Fibroblast of upper back skin (primary cell): ENCODE measurements at regions not wholly inside any gene's neighbourhood (a gene's known extent, or its start where the extent isn't known, plus 50 kb on each side); places are given as distances from the start of the nearest gene placed in this dataset.
"Not testable (repeated sequence)": the region's sequence is repeated elsewhere in the genome, so short reads cannot be mapped to it uniquely, and the experiment has no call there.

ENCODE experiments used
- DNase-seq: peaks from one replicate; pipeline ENCODE4 v3.0.0-alpha.2; 2013

DNA sequence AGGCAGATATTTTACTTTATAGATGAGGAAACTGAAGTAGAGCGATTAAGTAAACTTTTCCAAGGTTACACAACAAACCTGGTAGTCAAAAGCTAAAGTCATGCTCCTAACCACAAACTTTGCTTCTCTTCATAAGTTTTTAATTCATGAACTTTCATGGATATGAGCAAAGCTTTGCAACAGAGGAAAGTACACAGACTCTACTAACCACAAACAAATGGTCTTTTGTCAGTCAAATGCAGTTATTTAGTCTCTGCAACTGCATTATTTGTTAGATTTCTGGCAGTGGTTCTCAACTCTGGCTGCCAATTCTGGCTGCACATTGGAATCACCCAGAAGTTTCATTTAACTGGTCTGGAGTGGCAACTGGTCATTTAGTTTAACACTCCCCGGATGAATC is 140.6 kb upstream of the TMEM168 start:
- peak; percentile 73 for DNase-seq

DNA sequence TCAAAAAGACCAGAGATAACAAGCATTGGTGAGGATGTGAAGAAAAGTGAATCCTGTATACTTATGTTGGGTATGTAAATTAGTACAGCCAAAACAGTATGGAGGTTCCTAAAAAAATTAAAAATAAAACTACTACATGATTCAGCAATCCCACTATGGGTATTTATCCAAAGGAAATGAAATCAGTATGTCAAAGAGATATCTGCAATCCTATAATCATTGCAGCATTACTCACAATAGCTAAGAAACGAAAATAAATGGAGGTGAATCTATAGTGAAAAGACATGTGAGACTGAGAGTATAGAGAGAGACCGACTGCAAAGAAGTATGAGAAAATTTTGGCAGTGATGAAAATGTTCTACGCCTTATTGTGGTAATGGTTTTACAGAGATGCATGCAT is 139.2 kb upstream of the TMEM168 start:
- DNase-seq: peak; percentile 54

DNA sequence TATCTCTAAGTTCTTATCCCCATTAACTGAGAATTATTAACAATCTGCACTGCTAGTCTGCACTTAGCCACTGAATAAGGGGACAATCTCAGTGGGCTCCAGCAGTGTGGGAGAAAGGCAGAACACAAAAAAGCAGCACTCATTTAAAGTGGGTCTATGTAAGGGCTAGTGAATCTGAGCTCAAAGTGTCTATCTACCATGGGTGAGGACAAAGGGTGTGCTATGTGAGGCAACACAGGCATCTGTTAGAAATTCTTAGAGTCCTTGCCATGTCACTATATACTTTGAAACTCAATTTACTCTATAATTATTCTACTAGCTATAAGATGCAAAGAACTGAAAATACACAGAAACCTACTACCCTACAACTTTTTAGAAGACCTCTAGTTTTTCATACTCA is 135.8 kb upstream of the TMEM168 start:
- DNase-seq: no peak

DNA sequence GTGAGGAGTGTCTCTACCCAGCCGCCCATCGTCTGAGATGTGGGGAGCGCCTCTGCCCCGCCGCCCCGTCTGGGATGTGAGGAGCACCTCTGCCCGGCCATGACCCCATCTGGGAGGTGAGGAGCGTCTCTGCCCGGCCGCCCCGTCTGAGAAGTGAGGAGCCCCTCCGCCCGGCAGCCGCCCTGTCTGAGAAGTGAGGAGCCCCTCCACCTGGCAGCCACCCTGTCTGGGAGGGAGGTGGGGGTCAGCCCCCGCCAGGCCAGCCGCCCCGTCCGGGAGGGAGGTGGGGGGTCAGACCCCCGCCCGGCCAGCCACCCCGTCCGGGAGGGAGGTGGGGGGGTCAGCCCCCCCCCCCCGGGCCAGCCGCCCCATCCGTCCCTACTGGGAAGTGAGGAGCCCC is 132.4 kb upstream of the TMEM168 start:
- not testable (repeated sequence) for DNase-seq

DNA sequence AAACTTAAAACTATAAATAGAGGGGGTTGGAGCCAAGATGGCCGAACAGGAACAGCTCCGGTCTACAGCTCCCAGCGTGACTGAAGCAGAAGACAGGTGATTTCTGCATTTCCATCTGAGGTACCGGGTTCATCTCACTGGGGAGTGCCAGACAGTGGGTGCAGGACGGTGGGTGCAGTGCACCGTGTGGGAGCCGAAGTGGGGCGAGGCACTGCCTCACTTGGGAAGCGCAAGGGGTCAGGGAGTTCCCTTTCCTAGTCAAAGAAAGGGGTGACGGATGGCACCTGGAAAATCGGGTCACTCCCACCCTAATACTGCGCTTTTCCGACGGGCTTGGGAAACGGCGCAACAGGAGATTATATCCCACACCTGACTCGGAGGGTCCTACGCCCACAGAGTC is 126.2 kb upstream of the TMEM168 start:
- DNase-seq: not testable (repeated sequence)

DNA sequence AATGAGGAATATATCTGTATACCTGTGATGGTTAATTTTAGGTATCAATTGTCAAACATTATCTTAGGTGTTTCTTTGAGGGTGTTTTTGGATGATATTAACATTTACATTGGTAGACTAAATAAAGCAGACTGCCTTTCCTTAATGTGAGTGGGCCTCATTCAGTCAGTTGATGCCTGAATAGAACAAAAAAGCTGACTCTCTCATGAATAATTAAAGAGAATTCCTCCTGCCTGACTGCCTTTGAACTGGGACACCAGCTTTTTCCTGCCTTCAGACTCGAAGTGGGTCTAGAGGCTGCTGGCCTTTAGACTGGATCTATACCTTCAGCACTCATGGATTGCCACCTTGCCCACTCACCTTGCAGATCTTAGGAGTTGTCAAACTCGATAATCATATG is 117.9 kb upstream of the TMEM168 start:
- DNase-seq: no peak

DNA sequence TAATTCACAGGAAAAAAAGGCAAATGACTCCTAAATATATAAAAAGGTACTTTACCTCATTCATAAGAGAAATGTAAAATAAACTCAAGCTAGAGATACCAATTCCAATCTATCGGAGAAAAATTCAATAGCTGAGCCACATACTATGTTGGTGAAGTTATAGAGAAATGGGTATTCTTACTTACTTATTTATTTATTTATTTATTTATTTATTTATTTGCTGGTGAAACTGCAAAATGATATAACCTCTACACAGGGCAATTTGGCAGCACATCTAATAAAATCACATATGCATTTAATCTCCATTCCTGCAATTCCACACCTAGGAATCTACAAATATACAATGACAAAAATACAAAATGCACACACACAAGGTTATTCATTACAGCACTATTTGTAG is 117.5 kb upstream of the TMEM168 start:
- no peak for DNase-seq

DNA sequence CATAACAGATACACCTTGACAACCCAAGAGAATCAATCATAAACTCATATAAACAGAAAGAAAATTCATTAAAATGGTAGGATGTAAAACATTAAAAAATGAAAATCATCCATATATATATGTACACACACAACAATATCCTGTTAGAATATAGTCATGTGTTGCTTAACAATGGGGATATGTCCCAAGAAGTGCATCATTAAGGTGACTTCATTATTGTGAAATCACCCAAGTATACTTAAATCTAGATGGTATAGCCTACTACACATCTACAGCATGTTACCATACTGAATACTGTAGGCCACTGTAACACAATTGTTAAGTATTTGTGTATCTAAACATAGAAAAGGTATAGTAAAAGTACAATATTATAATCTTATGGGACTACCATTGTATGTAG is 115.8 kb upstream of the TMEM168 start:
- DNase-seq: no peak

DNA sequence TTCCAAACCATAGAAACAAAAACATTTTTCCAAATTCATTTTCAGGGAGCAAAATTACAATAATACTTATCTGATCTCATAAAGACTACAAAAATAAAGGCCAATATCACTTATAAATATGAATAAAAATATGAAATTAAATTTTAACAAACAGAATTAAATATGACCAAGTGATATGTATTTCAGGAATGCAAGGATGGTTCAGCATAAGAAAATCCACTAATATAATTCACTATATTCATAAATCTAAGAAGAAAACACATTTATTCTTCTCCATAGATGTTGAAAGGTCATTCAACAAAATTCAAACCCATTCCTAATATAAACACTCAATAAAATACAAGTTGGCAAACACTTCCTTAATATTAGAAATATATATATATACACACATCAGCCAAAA is 115.2 kb upstream of the TMEM168 start:
- DNase-seq: no peak

DNA sequence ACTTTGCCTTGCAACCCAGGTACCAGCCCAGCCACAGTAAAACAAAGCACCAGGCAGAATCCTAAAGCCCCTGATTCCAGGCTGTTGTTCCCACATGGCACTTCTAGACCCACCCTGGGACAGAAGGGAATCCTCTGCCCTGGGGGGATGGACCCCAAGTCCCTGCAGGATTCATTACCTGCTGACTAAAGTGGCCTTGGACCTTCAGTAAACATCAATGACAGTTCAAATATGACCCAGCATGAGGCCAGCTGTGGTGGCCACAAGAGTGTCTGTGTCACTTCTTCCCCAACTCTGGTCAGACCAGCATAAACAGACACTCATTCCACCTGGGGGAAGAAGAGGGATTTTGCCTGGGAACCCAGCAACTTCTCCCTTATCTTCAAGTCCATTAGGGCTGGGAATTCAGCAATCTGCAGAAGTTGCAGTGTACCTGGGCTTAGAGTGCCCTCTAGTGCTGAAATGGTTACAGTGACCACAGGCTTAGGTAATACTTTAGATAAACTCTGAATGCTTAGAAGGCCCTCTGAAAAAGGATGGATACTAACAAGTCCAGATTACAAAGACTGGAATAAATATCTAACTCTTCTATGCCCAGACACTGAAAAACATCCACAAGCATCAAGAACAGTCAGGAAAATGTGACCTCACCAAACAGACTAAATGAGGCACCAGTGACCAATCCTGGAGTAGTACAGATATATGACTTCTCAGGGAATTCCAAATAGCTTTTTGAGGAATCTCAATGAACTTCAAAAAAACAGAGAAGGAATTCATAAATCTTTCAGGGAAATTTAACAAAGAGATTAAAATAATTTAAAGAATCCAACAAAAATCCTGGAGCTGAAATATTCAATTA is 108.5 kb upstream of the TMEM168 start:
- peak; percentile 69 for DNase-seq

DNA sequence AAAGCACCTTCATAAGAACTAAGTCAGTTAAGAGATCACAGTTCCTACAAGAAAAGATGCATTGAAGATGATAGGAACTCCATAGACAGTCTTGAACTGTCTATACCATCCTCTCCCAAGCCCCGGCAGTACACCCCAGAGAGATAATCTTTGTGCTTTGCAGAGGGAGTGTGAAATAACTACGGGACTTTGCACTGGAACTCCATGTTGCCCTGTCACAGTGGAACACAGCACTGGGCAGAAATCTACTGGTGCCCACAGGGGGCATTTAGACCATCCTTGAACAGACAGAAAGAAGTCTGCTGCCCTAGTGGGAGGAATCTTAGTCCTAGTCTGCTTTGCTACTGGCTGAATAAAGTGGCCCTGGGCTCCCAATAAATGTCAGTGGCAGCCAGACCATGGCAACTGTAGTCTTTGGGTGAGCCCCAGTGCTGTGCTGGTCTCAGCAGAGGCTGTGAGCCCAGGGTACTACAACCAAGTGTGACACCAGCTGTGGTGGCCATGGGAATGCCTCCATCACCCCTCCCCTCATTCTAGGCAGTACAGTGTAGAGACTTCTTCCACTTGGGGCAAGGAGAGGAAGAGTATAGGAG is 107.7 kb upstream of the TMEM168 start:
- DNase-seq: no peak

DNA sequence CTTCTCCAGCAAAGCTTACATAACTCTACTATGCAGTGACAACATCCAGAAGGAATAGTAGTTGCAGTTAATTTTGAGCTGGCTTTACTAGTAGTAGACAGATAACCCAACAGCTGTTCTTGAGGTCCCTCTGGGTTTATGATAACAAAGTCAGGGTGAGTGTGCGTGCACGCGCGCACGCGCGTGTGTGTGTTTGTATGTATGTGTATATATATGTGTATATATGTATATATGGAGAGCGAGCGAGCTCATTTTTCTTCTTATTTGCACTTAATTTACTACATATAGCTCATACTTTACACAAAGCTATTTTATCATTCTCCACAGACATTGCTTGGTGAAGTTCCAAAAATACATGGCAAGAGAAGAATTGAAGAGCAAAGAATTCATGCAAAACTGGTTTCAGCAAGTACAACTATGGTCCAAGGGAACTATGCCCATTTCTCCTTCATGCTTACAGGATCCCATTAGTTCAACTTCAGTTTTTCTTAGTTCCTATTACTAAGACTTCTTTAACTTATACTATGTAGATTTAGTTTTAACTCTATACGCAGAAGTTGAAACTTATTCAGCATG is 105.9 kb upstream of the TMEM168 start:
- DNase-seq: no peak

DNA sequence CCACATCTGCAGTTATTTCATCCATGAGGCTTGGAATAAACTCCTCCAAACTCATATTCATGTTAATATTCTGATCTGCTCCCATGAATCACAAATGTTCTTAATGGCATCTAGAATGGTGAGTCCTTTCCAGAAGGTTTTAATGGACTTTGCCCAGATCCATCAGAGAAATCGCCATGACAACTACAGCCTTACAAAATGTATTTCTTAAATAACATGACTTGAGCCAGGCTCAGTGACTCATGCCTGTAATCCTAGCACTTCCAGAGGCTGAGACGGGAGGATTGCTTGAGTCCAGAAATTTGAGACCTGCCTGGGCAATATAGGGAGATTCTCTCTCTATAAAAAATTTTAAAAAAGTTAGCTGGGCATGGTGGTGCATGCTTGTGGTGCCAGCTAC is 102.1 kb upstream of the TMEM168 start:
- peak; percentile 66 for DNase-seq

DNA sequence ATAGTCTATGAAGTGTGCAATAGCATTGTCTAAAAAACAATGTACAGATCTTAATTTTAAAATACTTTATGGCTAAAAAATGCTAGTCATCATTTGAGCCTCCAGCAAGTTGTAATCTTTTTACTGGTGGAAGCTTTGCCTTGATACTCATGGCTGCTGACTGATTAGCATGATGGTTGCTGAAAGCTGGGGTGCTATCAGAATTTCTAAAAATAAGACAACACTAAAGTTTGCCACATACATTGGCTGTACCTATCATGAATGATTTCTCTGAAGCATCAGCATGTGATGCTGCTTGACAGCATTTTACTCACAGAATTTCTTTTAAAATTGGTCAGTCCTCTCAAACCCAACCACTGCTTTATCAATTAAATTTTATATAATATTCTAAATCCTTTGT is 101.5 kb upstream of the TMEM168 start:
- DNase-seq: no peak

DNA sequence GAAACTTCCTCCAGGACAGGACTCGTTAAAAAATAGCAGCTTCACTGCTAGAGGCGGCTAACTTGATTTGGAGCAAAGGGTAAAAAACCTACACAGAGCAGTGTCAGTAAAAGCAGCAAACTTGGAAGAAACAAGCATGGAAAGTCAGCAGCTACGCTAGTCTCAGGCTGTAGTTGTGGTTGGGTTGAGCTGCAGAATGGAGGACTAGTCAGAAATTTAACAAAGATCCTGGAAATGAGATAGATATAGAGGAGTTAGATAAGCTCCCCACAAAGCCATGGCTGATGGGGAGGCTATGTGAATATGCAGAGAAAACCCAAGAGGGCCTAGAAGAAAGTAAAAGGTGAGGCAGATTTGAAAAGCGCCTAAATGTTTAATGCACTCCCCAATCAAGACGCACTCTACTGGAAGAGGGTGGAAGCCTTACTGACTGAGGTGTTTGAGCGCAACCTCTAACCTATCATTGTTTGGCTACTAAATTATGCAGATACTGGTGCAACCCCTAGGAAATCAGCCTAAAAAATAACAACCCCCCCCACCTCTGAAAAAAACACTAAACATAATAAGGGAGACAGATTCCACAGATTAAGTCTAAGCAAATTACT is 99.7 kb upstream of the TMEM168 start:
- DNase-seq: no peak

DNA sequence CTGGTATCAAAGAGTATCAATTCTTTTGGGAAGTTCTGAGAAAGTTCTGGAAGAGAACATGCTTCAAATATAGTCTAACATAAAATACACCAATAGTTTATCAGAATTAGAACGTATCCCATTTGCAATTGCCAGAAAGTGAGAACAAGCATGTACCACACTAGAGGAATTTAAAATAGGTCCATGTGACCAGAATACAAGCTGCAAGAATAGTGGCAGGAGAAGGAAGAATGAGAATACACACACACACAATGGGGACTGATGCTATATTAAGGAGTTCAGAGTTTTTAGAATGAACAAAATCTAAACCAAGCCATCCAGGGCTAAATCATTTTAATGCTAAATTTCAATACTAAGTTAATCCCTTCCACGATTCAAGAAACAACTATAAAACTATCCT is 99.1 kb upstream of the TMEM168 start:
- no peak for DNase-seq

DNA sequence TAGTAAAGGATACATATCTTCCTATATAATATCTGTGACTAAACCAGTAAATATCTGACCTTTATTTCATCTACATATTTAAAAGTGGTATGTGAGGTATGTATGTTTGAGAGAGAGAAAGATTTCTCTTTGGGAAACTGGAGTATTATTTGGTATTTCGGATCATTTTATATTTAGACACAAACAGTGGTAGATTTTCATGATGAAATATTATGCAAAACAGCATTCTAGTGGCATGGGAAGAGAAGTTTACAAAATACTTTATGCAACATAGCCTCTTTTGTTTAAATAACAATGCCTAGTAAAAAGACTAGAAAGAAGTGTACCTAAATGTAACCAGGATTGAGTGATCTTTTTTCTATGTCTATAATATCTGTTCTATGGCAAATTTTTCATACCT is 98.6 kb upstream of the TMEM168 start:
- no peak for DNase-seq

DNA sequence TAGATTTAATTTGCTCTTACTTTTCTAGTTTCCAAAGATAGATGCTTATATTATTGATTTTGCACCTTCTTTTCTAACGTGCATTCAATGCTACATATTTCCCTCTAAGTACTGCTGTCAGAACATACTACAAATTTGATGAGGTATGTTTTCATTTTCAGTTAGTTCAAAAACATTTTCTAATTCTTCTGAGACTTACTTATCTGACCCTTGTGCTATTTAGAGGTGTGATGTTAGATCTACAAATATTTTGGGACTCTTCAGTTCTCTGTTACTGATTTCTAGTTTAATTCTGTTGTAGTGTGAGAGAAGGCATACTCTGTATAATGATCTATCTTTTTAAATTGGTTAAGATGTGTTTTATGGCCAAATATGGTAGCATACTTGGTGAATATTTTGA is 97.8 kb upstream of the TMEM168 start:
- no peak for DNase-seq

DNA sequence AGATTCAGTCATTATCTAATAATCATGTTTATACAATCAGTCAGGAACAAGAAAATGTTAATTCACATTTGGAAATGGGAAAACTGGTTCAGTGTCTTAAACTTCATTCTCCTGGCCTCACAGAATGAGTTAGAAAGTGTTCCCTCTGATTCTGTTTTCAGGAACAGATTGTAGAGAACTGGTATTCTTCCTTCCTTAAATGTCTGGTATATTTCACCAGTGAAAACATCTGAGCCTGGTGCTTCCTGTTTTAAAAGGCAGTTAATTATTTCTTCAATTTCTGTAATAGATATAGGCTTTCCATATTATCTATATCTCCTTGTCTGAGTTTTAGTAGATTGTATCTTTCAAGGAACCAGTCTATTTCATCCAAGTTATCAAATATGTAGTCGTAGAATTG is 97.1 kb upstream of the TMEM168 start:
- DNase-seq: no peak

DNA sequence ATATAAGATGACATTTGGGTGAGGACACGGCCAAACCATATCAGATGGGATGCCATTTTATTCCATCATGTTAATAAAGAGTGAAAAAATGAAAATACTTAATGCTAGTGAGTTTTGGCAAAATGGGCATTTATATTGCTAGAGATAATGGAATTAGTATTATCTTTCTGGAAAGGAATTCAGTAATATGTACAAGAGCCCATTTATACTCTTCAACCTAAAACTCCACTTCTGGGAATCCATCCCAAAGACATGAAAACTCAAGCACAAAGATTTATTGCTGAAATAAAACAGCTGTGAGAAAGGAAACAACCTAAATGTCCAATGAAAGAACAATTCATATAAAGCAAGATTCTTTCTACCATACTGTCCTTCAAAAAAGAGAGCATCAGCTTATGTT is 96.0 kb upstream of the TMEM168 start:
- no peak for DNase-seq

DNA sequence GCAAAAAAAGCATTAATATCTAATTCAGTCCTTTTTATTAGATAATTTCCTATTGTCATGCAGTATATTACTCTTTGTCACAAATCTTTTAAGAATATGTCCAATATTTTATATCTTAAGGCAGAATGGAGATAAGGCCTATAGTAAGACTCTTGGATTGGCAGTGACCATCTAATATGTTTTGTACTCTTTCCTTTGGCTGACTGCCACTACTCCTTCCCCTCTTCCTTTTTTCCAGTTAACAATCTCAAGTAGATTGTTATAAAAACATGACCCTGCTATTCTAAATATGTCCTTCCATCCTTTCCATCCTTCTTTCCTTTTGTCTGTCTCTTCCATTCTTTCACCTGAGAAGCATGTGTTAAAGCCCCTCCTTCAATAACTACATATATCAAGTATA is 92.8 kb upstream of the TMEM168 start:
- DNase-seq: no peak

DNA sequence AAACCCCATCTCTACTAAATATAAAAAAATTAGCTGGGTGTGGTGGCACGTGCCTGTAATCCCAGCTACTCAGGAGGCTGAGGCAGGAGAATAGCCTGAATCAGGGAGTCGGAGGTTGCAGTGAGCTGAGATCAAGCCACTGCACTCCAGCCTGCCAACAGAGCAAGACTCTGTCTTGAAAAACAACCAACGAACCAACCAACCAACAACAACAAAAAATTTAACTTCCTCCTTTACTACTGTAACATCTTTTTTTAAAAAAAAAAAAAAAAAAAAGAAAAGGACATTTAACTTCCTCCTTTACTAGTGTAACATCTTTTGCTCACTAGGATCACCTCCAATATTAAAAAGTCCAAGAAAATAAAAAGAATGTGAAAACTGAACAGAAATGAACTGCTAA is 92.3 kb upstream of the TMEM168 start:
- no peak for DNase-seq

DNA sequence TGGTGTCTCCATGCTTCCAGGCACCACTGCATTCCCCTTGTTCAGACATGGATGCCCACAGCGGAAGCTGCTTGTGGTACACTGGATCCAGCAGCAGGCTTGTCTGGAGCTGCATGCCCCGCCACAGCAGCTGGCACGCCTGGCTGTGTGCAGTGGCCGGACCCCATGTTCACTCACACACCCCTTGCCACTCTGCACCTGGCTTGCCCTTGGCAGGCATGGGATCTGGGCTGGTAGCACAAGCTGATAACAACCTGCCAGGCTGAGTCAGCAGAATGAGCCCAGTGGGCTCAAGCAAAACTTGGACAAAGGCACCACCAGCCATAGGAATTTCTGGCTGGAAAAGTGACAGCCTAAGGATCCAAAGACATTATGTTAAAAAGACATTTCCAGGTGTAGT is 91.8 kb upstream of the TMEM168 start:
- DNase-seq: no peak

DNA sequence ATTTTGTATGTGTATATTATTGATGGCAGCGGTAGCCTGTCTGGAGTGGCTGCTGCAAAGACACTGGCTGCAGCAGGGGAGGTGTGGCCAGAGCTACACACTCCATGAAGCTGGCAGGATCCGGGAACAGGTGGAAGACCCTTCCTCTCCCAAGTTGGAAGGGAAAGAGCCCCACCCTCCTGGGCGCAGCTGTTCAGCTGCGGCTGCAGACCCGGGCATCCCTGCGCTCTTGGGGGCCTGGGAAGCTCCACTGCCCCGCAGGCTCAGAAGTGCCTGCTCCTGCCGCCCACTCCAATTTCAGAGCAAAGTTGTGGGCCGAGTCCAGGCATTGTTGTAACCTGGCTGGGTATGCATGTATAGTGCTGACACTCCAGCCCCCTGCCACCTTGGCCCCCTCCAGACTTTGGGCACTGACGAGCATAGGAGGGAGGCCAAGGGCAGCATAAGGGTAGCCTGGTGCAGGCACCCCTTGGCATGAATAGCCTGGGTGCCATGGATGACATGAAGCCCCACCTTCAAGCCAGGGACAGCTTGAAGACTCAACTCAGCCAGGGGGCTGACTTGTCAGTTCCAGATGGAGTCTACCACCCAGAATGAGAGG is 90.7 kb upstream of the TMEM168 start:
- no peak for DNase-seq
